GM20000 (cell line): ENCODE measurements at regions not wholly inside any gene's neighbourhood (a gene's known extent, or its start where the extent isn't known, plus 50 kb on each side); places are given as distances from the start of the nearest gene placed in this dataset.
"Not testable (repeated sequence)": the region's sequence is repeated elsewhere in the genome, so short reads cannot be mapped to it uniquely, and the experiment has no call there.

Experiments
- DNase-seq: peaks from one replicate; pipeline ENCODE4 v3.0.0; 2012; ENCODE audit warnings: low spot score
- TF ChIP-seq, protein P1 (sequence below): IDR thresholded peaks from 2 replicates; pipeline ENCODE4 v1.5.1; 2012; ENCODE audit warnings: mild to moderate bottlenecking, control low read depth; ENCODE audit errors: extremely low read depth, missing control alignments

DNA sequence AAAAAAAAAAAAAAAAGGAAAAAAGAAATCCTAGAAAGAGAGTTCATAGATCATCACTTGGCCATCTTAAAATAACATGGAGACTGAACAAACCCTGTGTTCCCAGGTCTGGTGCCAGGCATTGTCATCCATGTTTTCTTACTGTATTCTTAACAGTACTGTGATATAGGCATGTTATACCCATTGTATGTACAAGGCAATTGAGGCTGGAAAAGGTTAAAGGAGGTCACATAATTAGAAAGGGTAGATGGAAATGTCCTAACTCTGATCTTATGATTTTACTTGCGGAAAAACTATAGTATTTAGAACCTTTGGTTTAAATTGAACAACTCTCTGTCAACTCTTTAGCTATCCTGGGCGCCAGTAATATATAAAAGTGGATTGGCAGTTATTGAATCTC is 478.2 kb upstream of the RGS6 start:
- TF ChIP-seq, protein P1, sequence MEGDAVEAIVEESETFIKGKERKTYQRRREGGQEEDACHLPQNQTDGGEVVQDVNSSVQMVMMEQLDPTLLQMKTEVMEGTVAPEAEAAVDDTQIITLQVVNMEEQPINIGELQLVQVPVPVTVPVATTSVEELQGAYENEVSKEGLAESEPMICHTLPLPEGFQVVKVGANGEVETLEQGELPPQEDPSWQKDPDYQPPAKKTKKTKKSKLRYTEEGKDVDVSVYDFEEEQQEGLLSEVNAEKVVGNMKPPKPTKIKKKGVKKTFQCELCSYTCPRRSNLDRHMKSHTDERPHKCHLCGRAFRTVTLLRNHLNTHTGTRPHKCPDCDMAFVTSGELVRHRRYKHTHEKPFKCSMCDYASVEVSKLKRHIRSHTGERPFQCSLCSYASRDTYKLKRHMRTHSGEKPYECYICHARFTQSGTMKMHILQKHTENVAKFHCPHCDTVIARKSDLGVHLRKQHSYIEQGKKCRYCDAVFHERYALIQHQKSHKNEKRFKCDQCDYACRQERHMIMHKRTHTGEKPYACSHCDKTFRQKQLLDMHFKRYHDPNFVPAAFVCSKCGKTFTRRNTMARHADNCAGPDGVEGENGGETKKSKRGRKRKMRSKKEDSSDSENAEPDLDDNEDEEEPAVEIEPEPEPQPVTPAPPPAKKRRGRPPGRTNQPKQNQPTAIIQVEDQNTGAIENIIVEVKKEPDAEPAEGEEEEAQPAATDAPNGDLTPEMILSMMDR = no peak
- DNase-seq = no peak

- TF ChIP-seq, protein P1 = no peak
- no peak for DNase-seq
Measured at GRCh38 chr14:71454513-71455332, 477.5 kb upstream of the RGS6 start.

DNA sequence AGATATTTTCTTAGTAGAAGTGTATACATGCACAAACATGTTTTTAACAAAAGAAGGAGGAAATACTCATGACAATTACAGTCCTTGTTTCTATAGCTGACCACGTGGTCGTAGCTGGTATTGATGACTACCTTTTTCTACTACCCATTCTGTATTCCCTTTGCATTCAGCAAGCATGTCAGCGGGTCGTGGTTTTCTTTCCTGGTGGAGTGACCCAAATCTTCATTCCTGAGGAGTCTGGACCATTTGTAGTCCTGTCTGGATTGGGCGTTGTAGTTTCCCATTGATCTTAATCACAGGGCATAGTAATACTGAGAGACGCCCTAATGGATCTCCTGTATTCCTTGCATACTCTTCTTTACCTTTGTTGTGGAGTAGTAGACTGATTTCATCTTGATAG is 472.1 kb upstream of the RGS6 start:
- TF ChIP-seq, protein P1 = no peak
- DNase-seq = no peak

DNA sequence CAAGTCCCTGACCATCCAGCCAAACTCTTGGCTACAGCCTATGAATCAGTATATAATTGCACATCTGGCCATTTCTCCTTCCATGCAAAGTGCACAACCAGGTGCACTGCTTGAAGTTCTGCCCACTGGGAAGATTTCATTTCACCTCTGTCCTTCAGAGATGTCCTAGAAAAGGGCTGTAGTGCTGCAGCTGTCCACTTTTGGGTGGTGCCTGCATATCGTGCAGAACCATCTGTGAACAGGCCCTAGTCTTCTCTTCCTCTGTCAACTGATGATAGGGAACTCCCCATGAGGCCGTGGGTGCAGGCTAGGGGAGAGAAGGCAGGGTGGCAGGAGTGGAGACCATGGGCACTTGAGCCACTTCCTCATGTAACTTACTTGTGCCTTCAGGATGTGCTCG is 470.6 kb upstream of the RGS6 start:
- DNase-seq = not testable (repeated sequence)

DNA sequence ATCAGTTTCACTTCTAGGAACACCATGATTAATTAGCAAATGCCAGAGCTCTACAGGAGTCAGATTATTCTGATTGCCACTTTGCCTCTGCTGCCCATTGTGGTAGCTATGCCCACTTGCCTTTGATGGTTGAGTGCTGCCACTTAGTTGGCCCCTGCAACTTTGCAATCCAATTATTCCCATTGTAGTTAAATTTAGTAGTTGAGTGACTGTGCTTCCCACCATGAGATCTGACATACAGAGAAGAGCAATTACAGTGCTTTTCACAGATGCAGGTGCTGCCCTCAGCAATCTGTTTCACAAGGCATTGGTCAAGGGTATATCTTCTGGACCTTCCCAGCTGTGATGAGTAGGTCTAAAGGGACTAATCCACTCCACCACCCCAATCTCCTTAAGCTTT is 468.4 kb upstream of the RGS6 start:
- no peak for DNase-seq
- TF ChIP-seq, protein P1 = no peak

DNA sequence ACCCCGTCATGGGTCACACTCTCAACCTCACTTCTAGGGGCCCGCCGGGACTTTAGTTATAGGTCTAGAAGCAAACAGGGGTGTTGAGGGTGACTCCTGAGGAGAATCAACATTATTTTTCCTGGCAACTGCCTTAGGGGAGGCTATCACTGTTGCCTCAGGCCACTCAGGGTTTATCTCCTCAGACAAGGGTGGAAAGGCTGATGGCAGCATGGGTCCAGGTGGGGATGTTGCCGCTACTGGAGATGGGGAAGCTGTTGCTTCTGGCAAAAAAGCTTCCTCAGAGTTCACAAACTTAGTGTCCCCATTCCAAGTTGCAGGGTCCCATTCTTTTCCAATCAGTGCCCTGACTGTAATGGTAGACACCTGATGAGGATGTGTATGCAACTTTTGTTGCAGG is 467.4 kb upstream of the RGS6 start:
- no peak for DNase-seq
- TF ChIP-seq, protein P1 = no peak

DNA sequence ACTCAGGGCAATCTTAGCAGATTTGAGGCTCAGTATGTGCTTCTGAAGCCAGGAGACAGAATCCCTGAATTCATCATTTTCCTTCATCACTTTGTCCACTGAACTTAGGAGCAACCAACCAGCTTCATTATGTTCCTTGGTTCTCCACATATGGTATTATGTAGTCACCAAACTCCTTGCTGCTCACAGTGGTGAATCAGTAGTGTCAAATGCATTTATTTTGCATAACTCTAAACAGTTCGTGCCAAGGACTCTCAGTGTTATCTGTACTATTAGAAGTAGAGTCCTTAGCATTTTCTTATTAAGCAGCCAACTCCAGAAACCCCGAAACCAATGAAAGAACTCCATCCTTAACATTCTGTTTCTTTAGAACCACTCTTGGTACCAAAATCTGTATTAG is 466.9 kb upstream of the RGS6 start:
- TF ChIP-seq, protein P1 = no peak
- DNase-seq = no peak

DNA sequence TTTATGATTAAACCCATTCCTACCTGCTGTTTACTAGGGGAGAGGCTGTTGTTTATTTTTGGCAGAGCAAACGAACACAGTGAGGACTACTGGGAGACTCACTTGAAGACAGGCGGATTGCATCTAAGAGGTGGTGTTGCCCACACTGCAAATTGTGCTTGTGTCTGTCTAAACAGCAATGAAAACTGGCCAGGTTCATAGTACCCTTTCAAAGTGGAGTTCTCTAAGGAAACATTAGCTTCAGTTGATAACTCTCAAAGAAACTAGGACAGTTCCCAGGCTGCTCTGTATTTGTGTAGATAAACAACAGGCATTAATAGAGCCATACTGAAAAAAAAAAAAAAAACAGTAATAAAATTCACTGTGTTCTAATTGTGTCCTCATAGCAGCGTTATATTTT is 466.0 kb upstream of the RGS6 start:
- TF ChIP-seq, protein P1 = no peak
- DNase-seq = no peak
